ENCODE measurements at regions not wholly inside any gene's neighbourhood (a gene's known extent, or its start where the extent isn't known, plus 50 kb on each side); places are given as distances from the start of the nearest gene placed in this dataset.
A peak's percentile ranks its signal among the peaks of the same experiment; 100 is the strongest.

- DNase-seq (no peak), ATAC-seq (ENCODE audit: insufficient read depth, low FRiP score) (no peak)
- Histone ChIP-seq H3K4me1 (ENCODE audit: control insufficient read depth in 5 of 5, insufficient read depth in 5 of 5, low read length in 5 of 5) (peaks cover 11 to 69% (median 23%) of the 10 kb centered on the region in 5 donors), H3K4me3 (no peak overlapping the region), H3K27ac (ENCODE audit: low read depth in 1 of 2, low read length in 1 of 2) (peak overlapping the region in 1 of 2 donors; percentile 77), H3K36me3 (ENCODE audit: control insufficient read depth in 4 of 4, insufficient read depth in 4 of 4, low read length in 4 of 4) (no peaks in the 10 kb centered on the region), H3K9me3 (ENCODE audit: control insufficient read depth in 4 of 4, insufficient read depth in 3 of 4, low read length in 3 of 4) (peaks cover 0 to 3% (median 0%) of the 10 kb centered on the region in 4 donors), H3K9ac (ENCODE audit: insufficient read depth in 1 of 2, low read length in 2 of 2) (no peak overlapping the region), H3K27me3 (ENCODE audit: control insufficient read depth in 3 of 3, insufficient read depth in 3 of 3, low read length in 2 of 3) (no peaks in the 10 kb centered on the region)
- 88 to 91% methylated on average over 6 of the region's 6 CpGs for WGBS, 2 donors
- TF ChIP-seq CTCF (IDR thresholded peaks at IDR 0.05; ENCODE audit: control extremely low read depth, extremely low read depth) = no peak
Measured at GRCh38 chr3:72272356-72272755, 487.4 kb upstream of the PROK2 start.

- no peak overlapping the region for H3K9ac ChIP-seq (ENCODE audit: insufficient read depth in 1 of 2, low read length in 2 of 2)
- H3K4me1 ChIP-seq (ENCODE audit: control insufficient read depth in 5 of 5, insufficient read depth in 5 of 5, low read length in 5 of 5) = peaks cover 11 to 67% (median 23%) of the 10 kb centered on the region in 5 donors
- no peaks in the 10 kb centered on the region for H3K27me3 ChIP-seq (ENCODE audit: control insufficient read depth in 3 of 3, insufficient read depth in 3 of 3, low read length in 2 of 3)
- DNase-seq = no peak
- no peak overlapping the region for H3K4me3 ChIP-seq
- H3K9me3 ChIP-seq (ENCODE audit: control insufficient read depth in 4 of 4, insufficient read depth in 3 of 4, low read length in 3 of 4) = no peaks in the 10 kb centered on the region
- no peak for ATAC-seq (ENCODE audit: insufficient read depth, low FRiP score)
- 66 to 69% methylated on average over 2 of the region's 2 CpGs for WGBS, 2 donors
- H3K27ac ChIP-seq (ENCODE audit: low read depth in 1 of 2, low read length in 1 of 2) = peak overlapping the region in 1 of 2 donors; percentile 77
- no peaks in the 10 kb centered on the region for H3K36me3 ChIP-seq (ENCODE audit: control insufficient read depth in 4 of 4, insufficient read depth in 4 of 4, low read length in 4 of 4)
- TF ChIP-seq CTCF (IDR thresholded peaks at IDR 0.05; ENCODE audit: control extremely low read depth, extremely low read depth) = no peak
Measured at GRCh38 chr3:72271923-72272322, 487.0 kb upstream of the PROK2 start.

DNA sequence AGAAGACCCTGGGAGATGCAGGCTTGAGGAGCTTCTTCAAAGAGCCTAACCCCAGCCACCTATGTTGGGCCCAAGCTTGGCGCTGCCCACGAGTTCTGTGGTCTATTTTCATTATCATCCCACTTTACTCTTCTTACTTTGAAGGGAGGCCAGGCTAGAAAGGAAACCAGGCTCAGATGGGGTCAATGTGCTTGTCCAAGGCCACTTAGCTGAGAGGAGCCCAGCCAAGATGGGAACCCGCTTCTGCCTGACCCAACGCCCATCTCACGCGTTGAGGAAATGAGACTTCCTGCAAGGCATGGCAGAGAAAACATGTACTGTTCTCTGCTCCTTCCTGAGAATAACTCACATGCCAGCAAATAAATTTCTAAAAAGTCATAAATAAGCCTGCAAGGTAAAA is 486.3 kb upstream of the PROK2 start:
- ATAC-seq (ENCODE audit: insufficient read depth, low FRiP score) (no peak), DNase-seq (no peak)
- no peaks in the 10 kb centered on the region for H3K27me3 ChIP-seq (ENCODE audit: control insufficient read depth in 3 of 3, insufficient read depth in 3 of 3, low read length in 2 of 3)
- no peaks in the 10 kb centered on the region for H3K9me3 ChIP-seq (ENCODE audit: control insufficient read depth in 4 of 4, insufficient read depth in 3 of 4, low read length in 3 of 4)
- H3K4me3 ChIP-seq = no peak overlapping the region
- peaks cover 11 to 62% (median 23%) of the 10 kb centered on the region in 5 donors for H3K4me1 ChIP-seq (ENCODE audit: control insufficient read depth in 5 of 5, insufficient read depth in 5 of 5, low read length in 5 of 5)
- H3K36me3 ChIP-seq (ENCODE audit: control insufficient read depth in 4 of 4, insufficient read depth in 4 of 4, low read length in 4 of 4) = no peaks in the 10 kb centered on the region
- no peak for TF ChIP-seq CTCF (IDR thresholded peaks at IDR 0.05; ENCODE audit: control extremely low read depth, extremely low read depth)
- 33 to 41% methylated on average over 6 of the region's 6 CpGs for WGBS, 2 donors
- peak overlapping the region in 1 of 2 donors; percentile 50 for H3K27ac ChIP-seq (ENCODE audit: low read depth in 1 of 2, low read length in 1 of 2)
- H3K9ac ChIP-seq (ENCODE audit: insufficient read depth in 1 of 2, low read length in 2 of 2) = no peak overlapping the region

DNA sequence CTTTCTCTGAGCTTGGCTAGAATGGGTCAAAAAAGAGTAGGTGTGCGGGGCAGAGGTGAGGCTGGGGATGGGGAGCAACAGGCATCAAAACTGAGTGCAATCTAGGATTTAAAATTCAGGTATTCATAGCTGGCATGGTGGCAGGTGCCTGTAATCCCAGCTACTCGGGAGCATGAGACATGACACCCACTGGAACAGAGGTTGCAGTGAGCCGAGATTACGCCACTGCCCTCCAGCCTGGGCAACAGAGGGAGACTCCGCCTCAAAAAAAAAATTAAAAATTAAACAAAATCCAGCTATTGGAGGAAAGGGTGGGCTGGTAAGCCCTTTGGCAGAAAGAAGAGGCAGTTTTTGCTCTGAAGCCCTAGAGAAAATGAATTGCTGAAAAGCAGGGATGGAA is 485.8 kb upstream of the PROK2 start:
- Histone ChIP-seq H3K36me3 (ENCODE audit: control insufficient read depth in 4 of 4, insufficient read depth in 4 of 4, low read length in 4 of 4) (no peaks in the 10 kb centered on the region), H3K4me1 (ENCODE audit: control insufficient read depth in 5 of 5, insufficient read depth in 5 of 5, low read length in 5 of 5) (peaks cover 11 to 63% (median 21%) of the 10 kb centered on the region in 5 donors), H3K27ac (ENCODE audit: low read depth in 1 of 2, low read length in 1 of 2) (peak overlapping the region in 1 of 2 donors; percentile 50), H3K9me3 (ENCODE audit: control insufficient read depth in 4 of 4, insufficient read depth in 3 of 4, low read length in 3 of 4) (no peaks in the 10 kb centered on the region), H3K4me3 (no peak overlapping the region), H3K27me3 (ENCODE audit: control insufficient read depth in 3 of 3, insufficient read depth in 3 of 3, low read length in 2 of 3) (no peaks in the 10 kb centered on the region), H3K9ac (ENCODE audit: insufficient read depth in 1 of 2, low read length in 2 of 2) (no peak overlapping the region)
- ATAC-seq (ENCODE audit: insufficient read depth, low FRiP score) (no peak), DNase-seq (no peak)
- TF ChIP-seq CTCF (IDR thresholded peaks at IDR 0.05; ENCODE audit: control extremely low read depth, extremely low read depth) = no peak
- WGBS, 2 donors = 73 to 83% methylated on average over 5 of the region's 5 CpGs
